B cell (primary cell): ENCODE measurements at regions not wholly inside any gene's neighbourhood (a gene's known extent, or its start where the extent isn't known, plus 50 kb on each side); places are given as distances from the start of the nearest gene placed in this dataset.

Experiments used
- CTCF ChIP-seq: fragments of 200-600 bp; IDR thresholded peaks from one replicate; pipeline ENCODE4 v1.8.0; 2022; ENCODE audit warnings: antibody characterized with exemption, mild to moderate bottlenecking
- EZH2 ChIP-seq: IDR thresholded peaks from 2 replicates; pipeline ENCODE4 v1.6.1; 2012; ENCODE audit warnings: borderline replicate concordance, low read depth, mild to moderate bottlenecking, moderate library complexity, low read length; ENCODE audit not compliant: insufficient read depth, poor library complexity, severe bottlenecking

GRCh38 chr1:148307583-148308185, 155.6 kb upstream of the NBPF11 start:
- no peak for TF ChIP-seq EZH2
- no peak for TF ChIP-seq CTCF
